Keratinocyte (primary cell): ENCODE measurements at regions not wholly inside any gene's neighbourhood (a gene's known extent, or its start where the extent isn't known, plus 50 kb on each side); places are given as distances from the start of the nearest gene placed in this dataset.

Experiments
- DNase-seq: peaks from one replicate; pipeline ENCODE4 v3.0.0-alpha.2; 2011; ENCODE audit warnings: low read depth, missing footprints, low spot score
- FAIRE-seq: peaks from 2 replicates; lab custom pipeline; 2011; peaks lifted over from hg19 to GRCh38; lab: Jason Lieb, UNC
- H2AFZ ChIP-seq: 2 replicates; pipeline ENCODE4 v1.6.0; 2012; ENCODE audit warnings: low read length, control low read depth, inconsistent platforms; ENCODE audit not compliant: control insufficient read depth
- H3K27ac ChIP-seq: 2 replicates; pipeline ENCODE4 v1.5.1; 2011; ENCODE audit warnings: low read length; ENCODE audit not compliant: control insufficient read depth, insufficient read depth
- H3K27me3 ChIP-seq: 3 replicates; pipeline ENCODE4 v1.6.0; 2011; ENCODE audit warnings: low read length; ENCODE audit not compliant: control insufficient read depth, insufficient read depth; ENCODE audit errors: extremely low read depth
- H3K36me3 ChIP-seq, 2 experiments: 2 replicates in 1 of 2; 3 replicates in 1 of 2; pipeline ENCODE4 v1.5.1; 2011; ENCODE audit warnings: low read length in 2 of 2, mild to moderate bottlenecking in 1 of 2; ENCODE audit not compliant: control insufficient read depth in 2 of 2, insufficient read depth in 2 of 2; ENCODE audit errors: extremely low read depth in 1 of 2
- H3K4me1 ChIP-seq: 3 replicates; pipeline ENCODE4 v1.5.1; 2011; ENCODE audit warnings: low read length; ENCODE audit not compliant: control insufficient read depth, insufficient read depth; ENCODE audit errors: extremely low read depth
- H3K4me2 ChIP-seq: 3 replicates; pipeline ENCODE4 v1.6.0; 2011; ENCODE audit warnings: low read depth, low read length; ENCODE audit not compliant: control insufficient read depth, insufficient read depth; ENCODE audit errors: extremely low read depth
- H3K4me3 ChIP-seq, 3 experiments: fragments of 200-600 bp in 1 of 3; sonication (generic) in 1 of 3; 2 replicates in 2 of 3; 3 replicates in 1 of 3; pipeline ENCODE4 v1.5.1; 2011 to 2016; ENCODE audit warnings: low read length in 3 of 3, mild to moderate bottlenecking in 3 of 3, control low read depth in 2 of 3, inconsistent platforms in 1 of 3, low read depth in 1 of 3, mixed read lengths in 1 of 3, mixed run types in 1 of 3, moderate library complexity in 1 of 3; ENCODE audit not compliant: control insufficient read depth in 2 of 3, insufficient read depth in 2 of 3; ENCODE audit errors: extremely low read depth in 1 of 3
- H3K79me2 ChIP-seq: 2 replicates; pipeline ENCODE4 v1.6.0; 2012; ENCODE audit warnings: low read length; ENCODE audit not compliant: control insufficient read depth, insufficient read depth
- H3K9ac ChIP-seq: 3 replicates; pipeline ENCODE4 v1.6.0; 2011; ENCODE audit warnings: low read length; ENCODE audit not compliant: control insufficient read depth, insufficient read depth; ENCODE audit errors: extremely low read depth
- H3K9me1 ChIP-seq: 3 replicates; pipeline ENCODE4 v1.6.0; 2011; ENCODE audit warnings: low read length; ENCODE audit not compliant: control insufficient read depth, insufficient read depth; ENCODE audit errors: extremely low read depth
- H3K9me3 ChIP-seq: 2 replicates; pipeline ENCODE4 v1.5.1; 2012; ENCODE audit warnings: low read depth, low read length; ENCODE audit not compliant: control insufficient read depth
- H4K20me1 ChIP-seq: 3 replicates; pipeline ENCODE4 v1.6.0; 2011; ENCODE audit warnings: low read length; ENCODE audit not compliant: control insufficient read depth, insufficient read depth; ENCODE audit errors: extremely low read depth
- EZH2 ChIP-seq: IDR thresholded peaks from one replicate; pipeline ENCODE4 v1.6.1; 2012; ENCODE audit warnings: inconsistent platforms, mild to moderate bottlenecking, low read length, moderate library complexity
- dilution Hi-C: fragments of 300-500 bp; cut with MboI; formaldehyde crosslinking; loops from one replicate; pipeline ENCODE4 v1.7.0; 2020; ENCODE audit warnings: low sequenced_read_pairs; ENCODE audit not compliant: extremely low pct_ligation_motif_present
- TF ChIP-seq, protein P1 (sequence below), 3 experiments: IDR thresholded peaks in 1 of 3; conservative IDR thresholded peaks in 1 of 3; optimal IDR thresholded peaks in 1 of 3; 2 replicates in 2 of 3; 3 replicates in 1 of 3; pipeline versions ENCODE3 to v1.5.1; 2011; ENCODE audit warnings: low read length in 3 of 3, mild to moderate bottlenecking in 3 of 3, moderate library complexity in 2 of 3, control low read depth in 1 of 3, inconsistent platforms in 1 of 3; ENCODE audit not compliant: insufficient read depth in 2 of 3; ENCODE audit errors: extremely low read depth in 1 of 3

- no peak for FAIRE-seq
- H3K9me1 ChIP-seq, result no peaks in the 10 kb centered on the region
- dilution Hi-C loops, result no loop called here
These were observed 52.8 kb upstream of the CLDN24 start for GRCh38 chr4:183374950-183375555.

GRCh38 chr4:183376381-183376780, 54.2 kb upstream of the CLDN24 start:
- Histone ChIP-seq H4K20me1 (no peaks in the 10 kb centered on the region), H3K9ac (no peak overlapping the region), H3K36me3 (no peaks in the 10 kb centered on the region), H3K79me2 (no peaks in the 10 kb centered on the region), H2AFZ (no peak overlapping the region), H3K9me3 (peaks cover 2% of the 10 kb centered on the region), H3K27me3 (no peaks in the 10 kb centered on the region), H3K4me1 (no peaks in the 10 kb centered on the region), H3K4me2 (no peak overlapping the region), H3K27ac (no peak overlapping the region), H3K4me3 (no peak overlapping the region), H3K9me1 (no peaks in the 10 kb centered on the region)
- DNase-seq (no peak), FAIRE-seq (no peak)
- dilution Hi-C loops, result no loop called here
- TF ChIP-seq, protein P1, sequence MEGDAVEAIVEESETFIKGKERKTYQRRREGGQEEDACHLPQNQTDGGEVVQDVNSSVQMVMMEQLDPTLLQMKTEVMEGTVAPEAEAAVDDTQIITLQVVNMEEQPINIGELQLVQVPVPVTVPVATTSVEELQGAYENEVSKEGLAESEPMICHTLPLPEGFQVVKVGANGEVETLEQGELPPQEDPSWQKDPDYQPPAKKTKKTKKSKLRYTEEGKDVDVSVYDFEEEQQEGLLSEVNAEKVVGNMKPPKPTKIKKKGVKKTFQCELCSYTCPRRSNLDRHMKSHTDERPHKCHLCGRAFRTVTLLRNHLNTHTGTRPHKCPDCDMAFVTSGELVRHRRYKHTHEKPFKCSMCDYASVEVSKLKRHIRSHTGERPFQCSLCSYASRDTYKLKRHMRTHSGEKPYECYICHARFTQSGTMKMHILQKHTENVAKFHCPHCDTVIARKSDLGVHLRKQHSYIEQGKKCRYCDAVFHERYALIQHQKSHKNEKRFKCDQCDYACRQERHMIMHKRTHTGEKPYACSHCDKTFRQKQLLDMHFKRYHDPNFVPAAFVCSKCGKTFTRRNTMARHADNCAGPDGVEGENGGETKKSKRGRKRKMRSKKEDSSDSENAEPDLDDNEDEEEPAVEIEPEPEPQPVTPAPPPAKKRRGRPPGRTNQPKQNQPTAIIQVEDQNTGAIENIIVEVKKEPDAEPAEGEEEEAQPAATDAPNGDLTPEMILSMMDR (optimal IDR thresholded peaks at IDR 0.05 in 1 of 3, IDR thresholded peaks at IDR 0.05 in 1 of 3, conservative IDR thresholded peaks at IDR 0.05 in 1 of 3; ENCODE audit: extremely low read depth in 1 of 3, insufficient read depth in 2 of 3, low read length in 3 of 3), result no peak
- TF ChIP-seq EZH2, result no peak

More at GRCh38 chr4:183374950-183375555, 52.8 kb upstream of the CLDN24 start:
- Histone ChIP-seq H3K36me3 (no peaks in the 10 kb centered on the region), H3K4me1 (no peaks in the 10 kb centered on the region), H3K4me3 (no peak overlapping the region), H3K27ac (no peak overlapping the region), H2AFZ (no peak overlapping the region), H3K9me3 (peaks cover 2% of the 10 kb centered on the region), H3K9ac (no peak overlapping the region), H4K20me1 (no peaks in the 10 kb centered on the region), H3K27me3 (no peaks in the 10 kb centered on the region), H3K79me2 (no peaks in the 10 kb centered on the region), H3K4me2 (no peak overlapping the region)
- no peak for DNase-seq
- TF ChIP-seq, protein P1 (optimal IDR thresholded peaks at IDR 0.05 in 1 of 3, IDR thresholded peaks at IDR 0.05 in 1 of 3, conservative IDR thresholded peaks at IDR 0.05 in 1 of 3; ENCODE audit: extremely low read depth in 1 of 3, insufficient read depth in 2 of 3, low read length in 3 of 3), result no peak
- no peak for TF ChIP-seq EZH2
